Endothelial cell of umbilical vein (primary cell): ENCODE measurements at regions not wholly inside any gene's neighbourhood (a gene's known extent, or its start where the extent isn't known, plus 50 kb on each side); places are given as distances from the start of the nearest gene placed in this dataset.

ENCODE experiments used
- CTCF ChIP-seq, 2 donors: IDR thresholded peaks; 1 replicate in 1 of 2; 2 replicates in 1 of 2; pipeline ENCODE4 v1.5.1; 2011; ENCODE audit warnings: low read length in 2 of 2, mild to moderate bottlenecking in 2 of 2, moderate library complexity in 2 of 2, control low read depth in 1 of 2, inconsistent platforms in 1 of 2, low read depth in 1 of 2; ENCODE audit not compliant: insufficient read depth in 1 of 2; ENCODE audit errors: extremely low read depth in 1 of 2
- POLR2AphosphoS5 ChIP-seq: IDR thresholded peaks from 2 replicates; pipeline ENCODE4 v1.6.1; 2012; ENCODE audit warnings: low read depth, mild to moderate bottlenecking, control low read depth, low read length, moderate library complexity; ENCODE audit not compliant: insufficient read depth

DNA sequence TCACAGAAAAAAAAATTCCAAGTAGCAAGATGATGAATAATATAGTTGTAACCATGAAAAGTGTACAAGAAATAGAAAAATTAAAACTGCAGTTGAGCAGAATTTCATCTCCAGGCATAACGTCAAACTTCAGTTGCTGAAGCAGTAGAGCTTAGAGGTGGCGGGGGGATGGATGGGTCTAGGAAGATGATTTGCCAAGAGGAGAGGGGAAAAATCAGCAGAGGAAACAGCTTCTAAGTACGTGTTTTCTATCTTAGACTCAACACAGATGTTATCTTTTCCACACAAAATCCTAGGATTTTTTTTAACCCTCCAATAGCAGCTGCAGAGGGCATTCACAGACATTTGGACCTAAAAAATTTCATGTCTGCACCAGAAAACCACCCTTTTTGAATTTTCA is 136.0 kb downstream of the OPN5 start:
- TF ChIP-seq POLR2AphosphoS5 (no peak), CTCF (IDR thresholded peaks at IDR 0.05; ENCODE audit: extremely low read depth in 1 of 2, insufficient read depth in 1 of 2, low read depth in 1 of 2, low read length in 2 of 2) (no peak)
